Endothelial cell of umbilical vein (primary cell): ENCODE measurements at regions not wholly inside any gene's neighbourhood (a gene's known extent, or its start where the extent isn't known, plus 50 kb on each side); places are given as distances from the start of the nearest gene placed in this dataset.

Experiments
- BruUV-seq: library from RNA; stranded (reverse); fragments of 400-500 nt; replicated peaks from 2 replicates; lab custom pipeline; 2021; lab: Mats Ljungman, UMichigan
- CTCF ChIA-PET: fragments of 300-600, 350-600 bp; sonication (Branson Sonifier 250); formaldehyde crosslinking; loops from one replicate; lab custom pipeline; 2021; ENCODE audit warnings: antibody characterized with exemption, inconsistent platforms; lab: Charles Lee
- POLR2A ChIA-PET: fragments of 300-600, 350-600 bp; sonication (Branson Sonifier 250); formaldehyde crosslinking; loops from one replicate; lab custom pipeline; 2021; ENCODE audit warnings: antibody characterized with exemption, inconsistent platforms; lab: Charles Lee
- DNase-seq: peaks from one replicate; pipeline ENCODE4 v3.0.0-alpha.2; 2011; ENCODE audit warnings: low read depth, low spot score
- FAIRE-seq: peaks from 2 replicates; lab custom pipeline; 2011; peaks lifted over from hg19 to GRCh38; lab: Jason Lieb, UNC
- H2AFZ ChIP-seq: 2 replicates; pipeline ENCODE4 v1.6.0; 2012; ENCODE audit warnings: low read depth, low read length, control low read depth, inconsistent platforms
- H3K27ac ChIP-seq: 2 replicates; pipeline ENCODE4 v1.5.1; 2011; ENCODE audit warnings: low read depth, mild to moderate bottlenecking, control low read depth, low read length, moderate library complexity; ENCODE audit not compliant: insufficient read depth
- H3K27me3 ChIP-seq, 2 experiments: 2 replicates each; pipeline versions ENCODE4 v1.6.0 to v1.6.1; 2011; ENCODE audit warnings: low read length in 2 of 2, mixed read lengths in 1 of 2; ENCODE audit not compliant: control insufficient read depth in 2 of 2, insufficient read depth in 2 of 2
- H3K36me3 ChIP-seq, 2 experiments: 2 replicates in 1 of 2; 3 replicates in 1 of 2; pipeline ENCODE4 v1.5.1; 2011; ENCODE audit warnings: low read length in 2 of 2, mild to moderate bottlenecking in 1 of 2, moderate library complexity in 1 of 2; ENCODE audit not compliant: control insufficient read depth in 2 of 2, insufficient read depth in 2 of 2; ENCODE audit errors: extremely low read depth in 1 of 2
- H3K4me1 ChIP-seq: 3 replicates; pipeline ENCODE4 v1.5.1; 2011; ENCODE audit warnings: mild to moderate bottlenecking, low read length; ENCODE audit not compliant: control insufficient read depth, insufficient read depth; ENCODE audit errors: extremely low read depth
- H3K4me2 ChIP-seq: 2 replicates; pipeline ENCODE4 v1.6.1; 2011; ENCODE audit warnings: low read length, control low read depth, mixed read lengths; ENCODE audit not compliant: insufficient read depth
- H3K4me3 ChIP-seq, 3 experiments: fragments of 200-600 bp in 1 of 3; sonication (generic), shearing (Covaris generic) in 1 of 3; replicated peaks in 1 of 3; 2 replicates each; pipeline ENCODE4 v1.5.1; 2011 to 2016; ENCODE audit warnings: control low read depth in 3 of 3, low read length in 3 of 3, mild to moderate bottlenecking in 2 of 3, inconsistent platforms in 1 of 3, low read depth in 1 of 3, moderate library complexity in 1 of 3; ENCODE audit not compliant: insufficient read depth in 1 of 3
- H3K79me2 ChIP-seq: 2 replicates; pipeline ENCODE4 v1.6.0; 2012; ENCODE audit warnings: low read length, inconsistent platforms; ENCODE audit not compliant: control insufficient read depth, insufficient read depth
- H3K9ac ChIP-seq: replicated peaks from 2 replicates; pipeline ENCODE3; 2011; ENCODE audit warnings: low read length, control low read depth; ENCODE audit not compliant: insufficient read depth; ENCODE audit errors: extremely low read depth
- H3K9me1 ChIP-seq: replicated peaks from 3 replicates; pipeline ENCODE4 v1.6.0; 2011; ENCODE audit warnings: mild to moderate bottlenecking, low read length; ENCODE audit not compliant: control insufficient read depth, insufficient read depth; ENCODE audit errors: extremely low read depth
- H3K9me3 ChIP-seq: replicated peaks from 2 replicates; pipeline ENCODE4 v1.5.1; 2012; ENCODE audit warnings: low read length, inconsistent platforms; ENCODE audit not compliant: control insufficient read depth, insufficient read depth
- H4K20me1 ChIP-seq: replicated peaks from 2 replicates; pipeline ENCODE3; 2011; ENCODE audit warnings: mild to moderate bottlenecking, low read length; ENCODE audit not compliant: control insufficient read depth, insufficient read depth; ENCODE audit errors: extremely low read depth
- EZH2 ChIP-seq: IDR thresholded peaks from 2 replicates; pipeline ENCODE4 v1.6.1; 2012; ENCODE audit warnings: borderline replicate concordance, low read depth, mild to moderate bottlenecking, moderate library complexity, low read length, inconsistent platforms; ENCODE audit not compliant: severe bottlenecking
- FOS ChIP-seq: IDR thresholded peaks from 2 replicates; pipeline ENCODE4 v1.6.1; 2011; ENCODE audit warnings: mild to moderate bottlenecking, low read length, moderate library complexity, borderline replicate concordance; ENCODE audit not compliant: insufficient read depth
- GATA2 ChIP-seq: IDR thresholded peaks from 2 replicates; pipeline ENCODE4 v1.7.0; 2011; ENCODE audit warnings: low read depth, mild to moderate bottlenecking, moderate library complexity, mixed read lengths, low read length; ENCODE audit not compliant: insufficient read length, insufficient read depth
- JUN ChIP-seq: IDR thresholded peaks from 2 replicates; pipeline ENCODE4 v1.6.1; 2011; ENCODE audit warnings: borderline replicate concordance, low read depth; ENCODE audit not compliant: insufficient read length, insufficient read depth
- MAX ChIP-seq: IDR thresholded peaks from 2 replicates; pipeline ENCODE4 v1.6.1; 2011; ENCODE audit not compliant: insufficient read depth, insufficient read length
- MYC ChIP-seq: IDR thresholded peaks from one replicate; pipeline ENCODE4 v1.6.1; 2011; ENCODE audit warnings: mild to moderate bottlenecking, low read depth, low read length
- POLR2A ChIP-seq: IDR thresholded peaks from 2 replicates; pipeline ENCODE4 v1.6.1; 2012; ENCODE audit warnings: low read depth, mild to moderate bottlenecking, control low read depth, low read length
- POLR2AphosphoS5 ChIP-seq: IDR thresholded peaks from 2 replicates; pipeline ENCODE4 v1.6.1; 2012; ENCODE audit warnings: low read depth, mild to moderate bottlenecking, control low read depth, low read length, moderate library complexity; ENCODE audit not compliant: insufficient read depth
- dilution Hi-C: fragments of 300-500 bp; cut with MboI; formaldehyde crosslinking; loops from one replicate; pipeline ENCODE4 v1.15.0; 2019; ENCODE audit warnings: low sequenced_read_pairs; ENCODE audit not compliant: extremely low pct_ligation_motif_present
- intact Hi-C: fragments of 100-400 bp; cut with micrococcal nuclease; formaldehyde crosslinking; loops from one replicate; pipeline ENCODE4 v1.10.0; 2022
- TF ChIP-seq, protein P1 (sequence below), 2 donors: IDR thresholded peaks; 1 replicate in 1 of 2; 2 replicates in 1 of 2; pipeline ENCODE4 v1.5.1; 2011; ENCODE audit warnings: low read length in 2 of 2, mild to moderate bottlenecking in 2 of 2, moderate library complexity in 2 of 2, control low read depth in 1 of 2, inconsistent platforms in 1 of 2, low read depth in 1 of 2; ENCODE audit not compliant: insufficient read depth in 1 of 2; ENCODE audit errors: extremely low read depth in 1 of 2

GRCh38 chr2:173574324-173575112, 219.8 kb downstream of the CDCA7 start:
- intact Hi-C loops (loop anchor here (5.0 kb wide), 1 partner anchor 483 kb away; no protein-coding TSS in a partner anchor), dilution Hi-C loops (no loop called here)
- Histone ChIP-seq H3K9me3 (no peaks in the 10 kb centered on the region), H3K36me3 (no peaks in the 10 kb centered on the region), H3K4me1 (peaks cover 24% of the 10 kb centered on the region), H3K9me1 (no peaks in the 10 kb centered on the region), H3K4me3 (no peak overlapping the region), H3K27ac (peak overlapping the region; percentile 32), H3K79me2 (no peaks in the 10 kb centered on the region), H3K4me2 (no peak overlapping the region), H4K20me1 (no peaks in the 10 kb centered on the region), H2AFZ (peak overlapping the region; percentile 27), H3K9ac (no peak overlapping the region), H3K27me3 (no peaks in the 10 kb centered on the region)
- CTCF ChIA-PET, result interaction anchor here (1.0 to 1.3 kb wide), 6 partner anchors 15 to 767 kb away, joined by 3 to 4 read pairs (median 3); no protein-coding TSS in a partner anchor
- peak; percentile 65 for FAIRE-seq
- POLR2A ChIA-PET, result no interaction called here
- BruUV-seq, result no TSS peak
- TF ChIP-seq POLR2A, result no peak
- TF ChIP-seq POLR2AphosphoS5, result no peak
- TF ChIP-seq, protein P1, sequence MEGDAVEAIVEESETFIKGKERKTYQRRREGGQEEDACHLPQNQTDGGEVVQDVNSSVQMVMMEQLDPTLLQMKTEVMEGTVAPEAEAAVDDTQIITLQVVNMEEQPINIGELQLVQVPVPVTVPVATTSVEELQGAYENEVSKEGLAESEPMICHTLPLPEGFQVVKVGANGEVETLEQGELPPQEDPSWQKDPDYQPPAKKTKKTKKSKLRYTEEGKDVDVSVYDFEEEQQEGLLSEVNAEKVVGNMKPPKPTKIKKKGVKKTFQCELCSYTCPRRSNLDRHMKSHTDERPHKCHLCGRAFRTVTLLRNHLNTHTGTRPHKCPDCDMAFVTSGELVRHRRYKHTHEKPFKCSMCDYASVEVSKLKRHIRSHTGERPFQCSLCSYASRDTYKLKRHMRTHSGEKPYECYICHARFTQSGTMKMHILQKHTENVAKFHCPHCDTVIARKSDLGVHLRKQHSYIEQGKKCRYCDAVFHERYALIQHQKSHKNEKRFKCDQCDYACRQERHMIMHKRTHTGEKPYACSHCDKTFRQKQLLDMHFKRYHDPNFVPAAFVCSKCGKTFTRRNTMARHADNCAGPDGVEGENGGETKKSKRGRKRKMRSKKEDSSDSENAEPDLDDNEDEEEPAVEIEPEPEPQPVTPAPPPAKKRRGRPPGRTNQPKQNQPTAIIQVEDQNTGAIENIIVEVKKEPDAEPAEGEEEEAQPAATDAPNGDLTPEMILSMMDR (IDR thresholded peaks at IDR 0.05; ENCODE audit: extremely low read depth in 1 of 2, insufficient read depth in 1 of 2, low read depth in 1 of 2, low read length in 2 of 2), result no peak
- TF ChIP-seq EZH2, result no peak
- no peak for TF ChIP-seq GATA2
- TF ChIP-seq MYC, result no peak
- no peak for TF ChIP-seq MAX
- peak; percentile 76 for TF ChIP-seq FOS
- TF ChIP-seq JUN, result peak; percentile 11
- DNase-seq, result peak; percentile 39
